GM18498 (cell line): ENCODE measurements at regions not wholly inside any gene's neighbourhood (a gene's known extent, or its start where the extent isn't known, plus 50 kb on each side); places are given as distances from the start of the nearest gene placed in this dataset.
"Not testable (repeated sequence)": the region's sequence is repeated elsewhere in the genome, so short reads cannot be mapped to it uniquely, and the experiment has no call there.

Experiments used
- ATAC-seq: cut with Tn5 transposase; IDR thresholded peaks from one replicate; pipeline ENCODE4 v1.9.1; 2021; ENCODE audit warnings: mild to moderate bottlenecking, moderate library complexity; ENCODE audit not compliant: unreplicated experiment

GRCh38 chr5:96321345-96321744, 111.7 kb downstream of the PCSK1 start:
- no peak for ATAC-seq

GRCh38 chr5:96320797-96321196, 112.3 kb downstream of the PCSK1 start:
- no peak for ATAC-seq

- ATAC-seq: not testable (repeated sequence)
These were observed 112.9 kb downstream of the PCSK1 start for GRCh38 chr5:96319981-96320739.

GRCh38 chr5:96318569-96319110, 114.4 kb downstream of the PCSK1 start:
- no peak for ATAC-seq

GRCh38 chr5:96317945-96318344, 115.1 kb downstream of the PCSK1 start:
- ATAC-seq: no peak

GRCh38 chr5:96316487-96316886, 116.6 kb downstream of the PCSK1 start:
- no peak for ATAC-seq

- peak; percentile 17 for ATAC-seq
These were observed 117.0 kb downstream of the PCSK1 start for GRCh38 chr5:96316017-96316416.

- peak; percentile 79 for ATAC-seq
These were observed 117.6 kb downstream of the PCSK1 start for GRCh38 chr5:96315431-96315830.

GRCh38 chr5:96312383-96312782, 120.7 kb downstream of the PCSK1 start:
- ATAC-seq: no peak

GRCh38 chr5:96307047-96307446, 126.0 kb downstream of the PCSK1 start:
- ATAC-seq: not testable (repeated sequence)

- ATAC-seq: no peak
These were observed 130.8 kb downstream of the PCSK1 start for GRCh38 chr5:96302174-96302738.

- no peak for ATAC-seq
These were observed 132.1 kb downstream of the PCSK1 start for GRCh38 chr5:96300976-96301375.

- no peak for ATAC-seq
These were observed 135.2 kb downstream of the PCSK1 start for GRCh38 chr5:96297867-96298266.

- ATAC-seq: no peak
These were observed 135.8 kb downstream of the PCSK1 start for GRCh38 chr5:96297290-96297689.

GRCh38 chr5:96294884-96295202, 138.2 kb downstream of the PCSK1 start:
- ATAC-seq: no peak

- ATAC-seq: no peak
These were observed 138.8 kb downstream of the PCSK1 start for GRCh38 chr5:96293966-96294883.

- ATAC-seq: no peak
These were observed 140.3 kb downstream of the PCSK1 start for GRCh38 chr5:96292582-96293247.

- ATAC-seq: not testable (repeated sequence)
These were observed 143.8 kb downstream of the PCSK1 start for GRCh38 chr5:96289287-96289686.

GRCh38 chr5:96288845-96289185, 144.2 kb downstream of the PCSK1 start:
- ATAC-seq: no peak

- no peak for ATAC-seq
These were observed 144.7 kb downstream of the PCSK1 start for GRCh38 chr5:96288166-96288844.
